Neural cell (in vitro differentiated cells): ENCODE measurements at regions not wholly inside any gene's neighbourhood (a gene's known extent, or its start where the extent isn't known, plus 50 kb on each side); places are given as distances from the start of the nearest gene placed in this dataset.

Source experiments
- H2AFZ ChIP-seq: fragments of 200-600, 300-800 bp; sonication (generic), shearing (Covaris generic); 2 replicates; pipeline ENCODE4 v1.6.0; 2014; ENCODE audit warnings: low read depth, mild to moderate bottlenecking, antibody characterized with exemption, low read length, moderate library complexity
- H3F3A ChIP-seq: fragments of 200-600 bp; shearing (Covaris generic); 2 replicates; pipeline ENCODE4 v1.6.1; 2016; ENCODE audit warnings: mild to moderate bottlenecking, moderate library complexity, mixed read lengths, antibody characterized with exemption, low read length; ENCODE audit not compliant: insufficient read depth, poor library complexity, severe bottlenecking
- H3K27ac ChIP-seq: fragments of 200-600, 300-800 bp; sonication (generic), shearing (Covaris generic); 2 replicates; pipeline ENCODE4 v1.5.1; 2014; ENCODE audit warnings: mild to moderate bottlenecking, low read length, moderate library complexity
- H3K27me3 ChIP-seq: fragments of 300-800, 200-600 bp; sonication (generic), shearing (Covaris generic); 2 replicates; pipeline ENCODE4 v1.6.0; 2014; ENCODE audit warnings: mild to moderate bottlenecking, low read depth, low read length, moderate library complexity; ENCODE audit not compliant: insufficient read depth
- H3K36me3 ChIP-seq: fragments of 300-800, 200-600 bp; sonication (generic), shearing (Covaris generic); 2 replicates; pipeline ENCODE4 v1.5.1; 2014; ENCODE audit warnings: mild to moderate bottlenecking, antibody characterized with exemption, low read length, moderate library complexity; ENCODE audit not compliant: insufficient read depth
- H3K4me2 ChIP-seq: fragments of 300-800, 200-600 bp; sonication (generic), shearing (Covaris generic); 2 replicates; pipeline ENCODE4 v1.6.0; 2014; ENCODE audit warnings: mild to moderate bottlenecking, low read length
- H3K4me3 ChIP-seq: fragments of 300-800, 200-600 bp; sonication (generic), shearing (Covaris generic); 2 replicates; pipeline ENCODE4 v1.5.1; 2014; ENCODE audit warnings: mild to moderate bottlenecking, low read length, moderate library complexity
- H3K79me2 ChIP-seq: fragments of 200-600 bp; shearing (Covaris generic); replicated peaks from 2 replicates; pipeline ENCODE4 v1.6.0; 2014; ENCODE audit warnings: mild to moderate bottlenecking, low read length, moderate library complexity; ENCODE audit not compliant: insufficient read depth
- H3K9ac ChIP-seq: fragments of 300-800, 200-600 bp; sonication (generic), shearing (Covaris generic); 2 replicates; pipeline ENCODE4 v1.6.1; 2016; ENCODE audit warnings: mild to moderate bottlenecking, low read length, mixed read lengths
- H3K9me2 ChIP-seq: fragments of 200-600 bp; shearing (Covaris generic); 2 replicates; pipeline ENCODE4 v1.6.1; 2016; ENCODE audit warnings: mild to moderate bottlenecking, low read length, mixed read lengths; ENCODE audit not compliant: insufficient read depth
- H3K9me3 ChIP-seq: fragments of 200-600, 300-800 bp; sonication (generic), shearing (Covaris generic); 2 replicates; pipeline ENCODE4 v1.6.1; 2016; ENCODE audit warnings: mild to moderate bottlenecking, mixed run types, low read length, moderate library complexity, mixed read lengths
- H4K20me1 ChIP-seq: fragments of 200-600 bp; shearing (Covaris generic); 2 replicates; pipeline ENCODE4 v1.6.1; 2016; ENCODE audit warnings: mild to moderate bottlenecking, mixed run types; ENCODE audit not compliant: insufficient read depth
- CTCF ChIP-seq: fragments of 450-650 bp; IDR thresholded peaks from 2 replicates; pipeline ENCODE4 v1.5.1; 2014; ENCODE audit warnings: antibody characterized with exemption, mild to moderate bottlenecking, moderate library complexity; ENCODE audit not compliant: poor library complexity, severe bottlenecking
- EP300 ChIP-seq: fragments of 450-650 bp; conservative IDR thresholded peaks from 2 replicates; pipeline ENCODE4 v1.6.1; 2014; ENCODE audit warnings: antibody characterized with exemption, mild to moderate bottlenecking, moderate library complexity; ENCODE audit not compliant: poor library complexity, severe bottlenecking
- EZH2 ChIP-seq: fragments of 200-600, 300-800 bp; shearing (Covaris generic), sonication (generic); IDR thresholded peaks from 2 replicates; pipeline ENCODE4 v1.6.1; 2014; ENCODE audit warnings: antibody characterized with exemption, low read length, borderline replicate concordance, mild to moderate bottlenecking; ENCODE audit not compliant: insufficient read depth, poor library complexity, severe bottlenecking
- MXI1 ChIP-seq: fragments of 450-650 bp; conservative IDR thresholded peaks from 2 replicates; pipeline ENCODE4 v1.6.1; 2014; ENCODE audit warnings: antibody characterized with exemption, mild to moderate bottlenecking; ENCODE audit not compliant: poor library complexity, severe bottlenecking
- POLR2AphosphoS5 ChIP-seq: IDR thresholded peaks from 2 replicates; pipeline ENCODE4 v1.6.1; 2012
- RAD21 ChIP-seq: fragments of 450-650 bp; conservative IDR thresholded peaks from 2 replicates; pipeline ENCODE4 v1.6.1; 2014; ENCODE audit warnings: antibody characterized with exemption, mild to moderate bottlenecking, moderate library complexity
- SMC3 ChIP-seq: fragments of 450-650 bp; conservative IDR thresholded peaks from 2 replicates; pipeline ENCODE4 v1.6.1; 2014; ENCODE audit warnings: antibody characterized with exemption, mild to moderate bottlenecking, moderate library complexity; ENCODE audit not compliant: poor library complexity
- TAF1 ChIP-seq: IDR thresholded peaks from 2 replicates; pipeline ENCODE4 v1.6.1; 2012; ENCODE audit warnings: low read depth
- TF ChIP-seq, protein P1 (sequence below): IDR thresholded peaks from 2 replicates; pipeline ENCODE4 v1.6.1; 2012; ENCODE audit warnings: borderline replicate concordance

DNA sequence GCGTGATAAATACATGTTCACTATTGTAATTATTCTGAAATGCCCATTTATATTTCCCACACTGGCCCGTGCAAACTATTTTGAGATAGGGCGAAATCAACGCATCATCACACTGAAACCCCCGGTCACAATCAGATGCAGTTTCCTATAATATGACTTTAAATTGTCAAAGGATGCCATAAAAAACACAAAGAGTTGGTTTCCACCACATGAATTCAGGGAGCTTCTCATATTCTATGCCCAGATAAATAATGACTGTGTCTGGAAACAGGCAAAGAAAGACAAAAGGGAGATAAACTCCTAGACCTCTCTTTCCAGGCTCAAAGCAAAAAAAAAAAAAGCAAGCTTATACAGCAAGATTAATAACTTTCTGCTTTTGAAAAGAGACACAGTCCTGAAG, 375.8 kb upstream of the AKR1E2 start:
- Histone ChIP-seq H3K4me3 (no peak overlapping the region), H3K9ac (no peak overlapping the region), H3K9me3 (no peaks in the 10 kb centered on the region), H3K36me3 (no peaks in the 10 kb centered on the region), H4K20me1 (no peaks in the 10 kb centered on the region), H3K4me2 (no peak overlapping the region), H3K27me3 (no peaks in the 10 kb centered on the region), H3K27ac (no peak overlapping the region), H3K79me2 (no peaks in the 10 kb centered on the region), H2AFZ (no peak overlapping the region), H3K9me2 (no peaks in the 10 kb centered on the region), H3F3A (no peaks in the 10 kb centered on the region)
- TF ChIP-seq TAF1 (no peak), EZH2 (no peak), CTCF (no peak), POLR2AphosphoS5 (no peak), EP300 (no peak), SMC3 (no peak), MXI1 (no peak), RAD21 (no peak)
- TF ChIP-seq, protein P1, sequence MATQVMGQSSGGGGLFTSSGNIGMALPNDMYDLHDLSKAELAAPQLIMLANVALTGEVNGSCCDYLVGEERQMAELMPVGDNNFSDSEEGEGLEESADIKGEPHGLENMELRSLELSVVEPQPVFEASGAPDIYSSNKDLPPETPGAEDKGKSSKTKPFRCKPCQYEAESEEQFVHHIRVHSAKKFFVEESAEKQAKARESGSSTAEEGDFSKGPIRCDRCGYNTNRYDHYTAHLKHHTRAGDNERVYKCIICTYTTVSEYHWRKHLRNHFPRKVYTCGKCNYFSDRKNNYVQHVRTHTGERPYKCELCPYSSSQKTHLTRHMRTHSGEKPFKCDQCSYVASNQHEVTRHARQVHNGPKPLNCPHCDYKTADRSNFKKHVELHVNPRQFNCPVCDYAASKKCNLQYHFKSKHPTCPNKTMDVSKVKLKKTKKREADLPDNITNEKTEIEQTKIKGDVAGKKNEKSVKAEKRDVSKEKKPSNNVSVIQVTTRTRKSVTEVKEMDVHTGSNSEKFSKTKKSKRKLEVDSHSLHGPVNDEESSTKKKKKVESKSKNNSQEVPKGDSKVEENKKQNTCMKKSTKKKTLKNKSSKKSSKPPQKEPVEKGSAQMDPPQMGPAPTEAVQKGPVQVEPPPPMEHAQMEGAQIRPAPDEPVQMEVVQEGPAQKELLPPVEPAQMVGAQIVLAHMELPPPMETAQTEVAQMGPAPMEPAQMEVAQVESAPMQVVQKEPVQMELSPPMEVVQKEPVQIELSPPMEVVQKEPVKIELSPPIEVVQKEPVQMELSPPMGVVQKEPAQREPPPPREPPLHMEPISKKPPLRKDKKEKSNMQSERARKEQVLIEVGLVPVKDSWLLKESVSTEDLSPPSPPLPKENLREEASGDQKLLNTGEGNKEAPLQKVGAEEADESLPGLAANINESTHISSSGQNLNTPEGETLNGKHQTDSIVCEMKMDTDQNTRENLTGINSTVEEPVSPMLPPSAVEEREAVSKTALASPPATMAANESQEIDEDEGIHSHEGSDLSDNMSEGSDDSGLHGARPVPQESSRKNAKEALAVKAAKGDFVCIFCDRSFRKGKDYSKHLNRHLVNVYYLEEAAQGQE = no peak

DNA sequence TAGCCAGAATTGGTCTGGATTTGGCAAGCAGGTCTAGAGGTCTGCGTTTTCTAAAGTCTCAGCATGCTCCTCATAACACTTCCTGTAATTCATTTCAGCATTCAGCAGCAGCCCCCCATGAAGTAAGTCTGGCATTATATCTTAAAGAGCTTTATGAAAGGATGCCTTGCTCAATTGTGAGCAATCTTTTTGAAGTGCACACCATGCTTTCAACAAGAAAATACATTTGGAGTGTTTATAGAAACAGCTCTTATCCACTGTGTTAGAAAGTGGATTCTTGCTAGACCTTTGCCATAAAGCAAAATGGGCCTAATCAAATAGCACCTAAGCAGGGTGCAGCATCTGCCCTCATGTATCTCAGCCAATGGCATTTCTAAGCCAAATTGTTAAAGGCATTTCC, 378.0 kb upstream of the AKR1E2 start:
- H3K4me3 ChIP-seq = no peak overlapping the region
- no peaks in the 10 kb centered on the region for H3K27me3 ChIP-seq
- no peak overlapping the region for H3K4me2 ChIP-seq
- H3K9me2 ChIP-seq = no peaks in the 10 kb centered on the region
- H4K20me1 ChIP-seq = no peaks in the 10 kb centered on the region
- H3K9me3 ChIP-seq = no peaks in the 10 kb centered on the region
- no peak overlapping the region for H3K9ac ChIP-seq
- no peaks in the 10 kb centered on the region for H3K79me2 ChIP-seq
- H3K27ac ChIP-seq = no peak overlapping the region
- no peak overlapping the region for H2AFZ ChIP-seq
- no peaks in the 10 kb centered on the region for H3K36me3 ChIP-seq
- H3F3A ChIP-seq = no peaks in the 10 kb centered on the region
- TF ChIP-seq SMC3 (no peak), POLR2AphosphoS5 (peak; percentile 85), CTCF (no peak), EP300 (peak; percentile 50), EZH2 (no peak), RAD21 (no peak), MXI1 (no peak), TAF1 (no peak)
- TF ChIP-seq, protein P1 = peak; percentile 61
